ENCODE measurements at regions not wholly inside any gene's neighbourhood (a gene's known extent, or its start where the extent isn't known, plus 50 kb on each side); places are given as distances from the start of the nearest gene placed in this dataset.

- ATAC-seq (ENCODE audit: low FRiP score) (no peak), DNase-seq (ENCODE audit: low spot score) (no peak)
- TF ChIP-seq, protein P1, sequence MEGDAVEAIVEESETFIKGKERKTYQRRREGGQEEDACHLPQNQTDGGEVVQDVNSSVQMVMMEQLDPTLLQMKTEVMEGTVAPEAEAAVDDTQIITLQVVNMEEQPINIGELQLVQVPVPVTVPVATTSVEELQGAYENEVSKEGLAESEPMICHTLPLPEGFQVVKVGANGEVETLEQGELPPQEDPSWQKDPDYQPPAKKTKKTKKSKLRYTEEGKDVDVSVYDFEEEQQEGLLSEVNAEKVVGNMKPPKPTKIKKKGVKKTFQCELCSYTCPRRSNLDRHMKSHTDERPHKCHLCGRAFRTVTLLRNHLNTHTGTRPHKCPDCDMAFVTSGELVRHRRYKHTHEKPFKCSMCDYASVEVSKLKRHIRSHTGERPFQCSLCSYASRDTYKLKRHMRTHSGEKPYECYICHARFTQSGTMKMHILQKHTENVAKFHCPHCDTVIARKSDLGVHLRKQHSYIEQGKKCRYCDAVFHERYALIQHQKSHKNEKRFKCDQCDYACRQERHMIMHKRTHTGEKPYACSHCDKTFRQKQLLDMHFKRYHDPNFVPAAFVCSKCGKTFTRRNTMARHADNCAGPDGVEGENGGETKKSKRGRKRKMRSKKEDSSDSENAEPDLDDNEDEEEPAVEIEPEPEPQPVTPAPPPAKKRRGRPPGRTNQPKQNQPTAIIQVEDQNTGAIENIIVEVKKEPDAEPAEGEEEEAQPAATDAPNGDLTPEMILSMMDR (IDR thresholded peaks at IDR 0.05), result no peak
Observed at GRCh38 chr13:104832231-104832630, 1703.2 kb downstream of the EFNB2 start.

DNA sequence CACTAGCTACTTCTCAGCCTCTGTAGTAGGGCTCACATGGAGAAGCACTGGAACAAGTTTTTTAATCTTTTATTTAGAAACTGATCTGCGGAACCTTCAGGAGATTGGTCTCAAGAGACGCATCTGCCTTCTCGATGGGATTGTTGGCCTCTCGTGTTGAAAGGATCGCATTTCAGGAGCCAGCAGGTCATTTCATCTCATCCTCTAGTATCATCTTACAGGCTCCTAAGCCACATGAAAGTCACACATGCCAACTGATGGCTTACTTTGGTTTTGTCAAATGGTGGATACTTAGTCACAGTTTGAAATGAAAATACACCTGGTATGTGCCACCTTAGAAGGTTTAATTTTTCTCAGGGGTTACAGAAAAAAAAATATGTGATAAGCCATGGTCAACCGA is 1703.6 kb downstream of the EFNB2 start:
- ATAC-seq (ENCODE audit: low FRiP score) (no peak), DNase-seq (ENCODE audit: low spot score) (no peak)
- TF ChIP-seq, protein P1 (IDR thresholded peaks at IDR 0.05), result no peak

DNA sequence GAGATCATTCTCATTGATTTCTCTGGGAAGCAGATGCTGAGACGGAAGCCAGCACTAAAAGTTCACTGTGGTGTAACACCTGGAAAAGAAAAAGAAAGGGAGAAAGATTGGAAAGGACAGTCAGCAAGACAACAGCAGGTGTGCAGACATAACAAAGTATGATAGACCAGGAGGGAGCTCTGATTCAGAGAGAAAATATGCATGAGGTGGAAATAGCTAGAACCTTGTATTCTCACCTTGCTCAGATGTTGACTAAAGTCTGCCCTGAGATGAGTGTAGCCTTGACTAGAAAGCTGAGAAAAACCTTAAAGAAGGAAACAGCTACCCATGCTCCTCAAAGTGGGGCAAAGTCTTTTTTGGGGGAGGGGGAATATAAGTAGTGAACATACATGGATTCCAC is 1711.8 kb downstream of the EFNB2 start:
- no peak for DNase-seq (ENCODE audit: low spot score)
- no peak for ATAC-seq (ENCODE audit: low FRiP score)
- TF ChIP-seq, protein P1 (IDR thresholded peaks at IDR 0.05), result no peak

DNA sequence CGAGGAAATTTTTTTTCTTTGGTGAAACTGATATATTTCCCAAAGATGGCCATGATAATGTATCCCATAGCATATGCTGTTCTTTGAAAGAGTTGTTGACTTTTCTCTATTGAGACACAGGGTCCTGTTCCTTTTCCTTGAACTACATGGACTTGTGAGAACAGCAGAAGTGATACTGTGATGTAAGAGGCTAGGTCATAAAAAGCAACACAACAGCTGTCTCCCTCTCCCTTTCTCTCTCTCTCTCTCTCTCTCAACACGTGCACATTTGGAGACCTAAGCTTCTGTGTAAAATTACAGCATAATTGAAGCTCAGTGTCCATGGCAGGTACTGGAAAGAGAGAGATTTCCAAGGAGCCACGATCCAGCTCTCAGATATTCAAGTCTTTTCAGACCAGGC is 1712.4 kb downstream of the EFNB2 start:
- DNase-seq (ENCODE audit: low spot score), result no peak

DNA sequence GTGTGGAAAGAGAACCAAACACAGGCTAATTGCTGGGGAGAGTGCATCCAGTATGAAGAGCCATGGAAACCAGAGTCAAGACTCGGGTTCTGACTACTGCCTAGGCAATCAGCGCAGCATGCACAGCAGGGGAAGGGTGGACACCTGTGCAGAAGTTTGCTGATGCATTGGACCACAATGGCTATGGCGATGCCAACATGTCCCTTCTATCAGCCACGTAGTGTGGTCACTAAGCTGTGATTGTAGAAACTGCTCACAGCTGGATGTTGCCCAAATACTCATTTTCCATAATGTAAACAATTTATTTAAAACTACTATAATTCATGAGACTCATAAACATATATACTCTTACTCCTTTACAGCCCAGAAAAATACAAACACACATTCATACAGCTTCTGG is 1718.2 kb downstream of the EFNB2 start:
- no peak for ATAC-seq (ENCODE audit: low FRiP score)
- no peak for DNase-seq (ENCODE audit: low spot score)
- TF ChIP-seq, protein P1 (IDR thresholded peaks at IDR 0.05), result no peak

More for the DNA sequence above, 1712.4 kb downstream of the EFNB2 start:
- ATAC-seq (ENCODE audit: low FRiP score), result no peak
- TF ChIP-seq, protein P1 (IDR thresholded peaks at IDR 0.05), result no peak

DNA sequence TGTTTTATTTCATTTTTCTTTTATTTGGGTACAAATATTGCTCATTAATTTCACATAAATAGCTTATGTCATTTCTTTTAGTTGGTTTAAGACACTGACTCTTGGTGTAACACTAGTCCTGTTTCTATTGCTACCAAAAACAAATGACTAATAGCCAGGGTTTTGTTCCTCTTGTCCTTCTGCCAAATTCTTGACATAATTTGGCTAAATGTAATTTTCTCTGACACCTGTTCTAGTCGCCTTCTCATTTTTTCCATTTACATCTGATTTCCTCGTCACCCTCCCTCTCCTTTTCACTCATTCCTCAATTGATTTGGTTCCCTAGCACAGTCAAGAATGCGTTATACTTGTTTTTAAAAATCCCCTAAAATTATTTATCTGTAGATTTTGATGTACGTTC is 1718.7 kb downstream of the EFNB2 start:
- DNase-seq (ENCODE audit: low spot score), result no peak
- ATAC-seq (ENCODE audit: low FRiP score), result no peak
- TF ChIP-seq, protein P1 (IDR thresholded peaks at IDR 0.05), result no peak

DNA sequence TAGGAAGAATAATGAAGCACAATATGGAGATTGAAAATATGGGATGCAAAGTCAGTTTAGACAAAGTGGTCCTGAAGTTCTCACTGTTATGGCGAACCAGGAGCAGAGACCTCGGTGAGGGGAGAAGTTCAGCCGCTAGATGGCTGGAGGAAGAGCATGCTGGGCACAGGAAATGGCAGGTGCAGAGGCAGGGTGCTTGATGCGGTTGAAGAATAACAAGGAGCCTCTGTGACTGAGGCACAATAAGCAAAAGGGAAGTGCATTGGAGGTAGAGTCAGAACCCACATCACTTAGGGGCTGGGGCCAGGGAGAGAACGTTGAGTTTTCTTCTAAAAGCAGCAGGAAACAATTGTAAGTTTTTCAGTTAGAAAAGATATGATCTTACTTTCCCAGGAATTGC is 1725.2 kb downstream of the EFNB2 start:
- TF ChIP-seq, protein P1 (IDR thresholded peaks at IDR 0.05), result no peak
- DNase-seq (ENCODE audit: low spot score) (no peak), ATAC-seq (ENCODE audit: low FRiP score) (no peak)

Data from omental fat pad (tissue), 3 donors.